Right cardiac atrium (tissue), 5 donors: ENCODE measurements at regions not wholly inside any gene's neighbourhood (a gene's known extent, or its start where the extent isn't known, plus 50 kb on each side); places are given as distances from the start of the nearest gene placed in this dataset.

ENCODE experiments used
- ATAC-seq, 2 donors: fragments of 200-7000 bp; cut with Tn5 transposase; one replicate each; pipeline versions ENCODE4 v1.8.0 to v1.9.1; 2020; ENCODE audit warnings: moderate library complexity in 2 of 2, mild to moderate bottlenecking in 1 of 2
- DNase-seq, 3 donors: peaks; one replicate each; pipeline ENCODE4 v3.0.0-alpha.2; 2020
- H3K27ac ChIP-seq: one replicate; pipeline ENCODE4 v1.5.1; 2013; ENCODE audit warnings: mild to moderate bottlenecking, low read length, control low read depth, moderate library complexity
- H3K27me3 ChIP-seq: one replicate; pipeline ENCODE4 v1.6.1; 2013; ENCODE audit not compliant: control insufficient read depth, insufficient read depth
- H3K4me1 ChIP-seq: one replicate; pipeline ENCODE4 v1.6.1; 2013; ENCODE audit warnings: low read length; ENCODE audit not compliant: control insufficient read depth, insufficient read depth
- H3K4me3 ChIP-seq: one replicate; pipeline ENCODE4 v1.5.1; 2013; ENCODE audit warnings: low read length, control low read depth
- H3K9me3 ChIP-seq: one replicate; pipeline ENCODE4 v1.6.1; 2013; ENCODE audit warnings: low read length; ENCODE audit not compliant: control insufficient read depth
- WGBS: extraction: QIAGEN DNeasy Blood & Tissue Kit; methylation state at CpG from one replicate; pipeline ENCODE4 v1.1.7; 2013; 5-methylcytosine and 5-hydroxymethylcytosine counted together
- intact Hi-C, 4 donors: fragments of 100-400 bp; cut with DNase I; formaldehyde crosslinking; loops; one replicate each; pipeline versions ENCODE4 v1.11.0 to v1.14.0; 2022 to 2023
- donor health status: healthy with polysubstance abuse.
- donor health status: DM: no; HTN: yes; CAD: no.
- donor health status: DM: no; HTN: no; CAD: no.
- donor health status: DM: no; HTN: yes; CAD: no; lungs with severe emphysema.
- donor health status: DM: yes; HTN: yes; CAD: no.

- Histone ChIP-seq H3K9me3 (peaks cover 5% of the 10 kb centered on the region), H3K27ac (no peak overlapping the region), H3K4me1 (no peaks in the 10 kb centered on the region), H3K27me3 (no peaks in the 10 kb centered on the region), H3K4me3 (no peak overlapping the region)
- ATAC-seq (no peak), DNase-seq (no peak)
- WGBS, result 88% methylated on average over 3 of the region's 3 CpGs
- intact Hi-C loops, result no loop called here
These were observed 152.6 kb upstream of the KL start for GRCh38 chr13:32863596-32863995.

- no peaks in the 10 kb centered on the region for H3K4me1 ChIP-seq
- no peaks in the 10 kb centered on the region for H3K27me3 ChIP-seq
- no peak for DNase-seq
- intact Hi-C loops, result no loop called here
- no peak overlapping the region for H3K4me3 ChIP-seq
- no peak for ATAC-seq
- no peak overlapping the region for H3K27ac ChIP-seq
- H3K9me3 ChIP-seq, result no peaks in the 10 kb centered on the region
- WGBS, result 78% methylated on average over 4 of the region's 4 CpGs
These were observed 149.3 kb upstream of the KL start for GRCh38 chr13:32866921-32867320.

GRCh38 chr13:32877491-32877890 lies 138.7 kb upstream of the KL start:
- intact Hi-C loops, result no loop called here
- Histone ChIP-seq H3K27ac (no peak overlapping the region), H3K4me3 (no peak overlapping the region), H3K27me3 (no peaks in the 10 kb centered on the region), H3K4me1 (peaks cover 3% of the 10 kb centered on the region), H3K9me3 (no peaks in the 10 kb centered on the region)
- DNase-seq (no peak), ATAC-seq (no peak)
- 84% methylated on average over 2 of the region's 2 CpGs for WGBS

- ATAC-seq (no peak), DNase-seq (no peak)
- Histone ChIP-seq H3K27me3 (no peaks in the 10 kb centered on the region), H3K9me3 (no peaks in the 10 kb centered on the region), H3K4me1 (peaks cover 3% of the 10 kb centered on the region), H3K4me3 (no peak overlapping the region), H3K27ac (no peak overlapping the region)
- WGBS, result 83% methylated on average over 4 of the region's 4 CpGs
- intact Hi-C loops, result no loop called here
These were observed 138.1 kb upstream of the KL start for GRCh38 chr13:32878163-32878562.

- intact Hi-C loops, result no loop called here
- Histone ChIP-seq H3K27ac (no peak overlapping the region), H3K4me1 (peaks cover 3% of the 10 kb centered on the region), H3K9me3 (no peaks in the 10 kb centered on the region), H3K4me3 (no peak overlapping the region), H3K27me3 (no peaks in the 10 kb centered on the region)
- DNase-seq, result no peak
- ATAC-seq, result no peak
- WGBS, result 91% methylated on average over 3 of the region's 3 CpGs
These were observed 135.6 kb upstream of the KL start for GRCh38 chr13:32880636-32881035.

GRCh38 chr13:32881074-32881776 lies 135.0 kb upstream of the KL start:
- ATAC-seq, result peak in 1 of 2 donors; percentile 46
- Histone ChIP-seq H3K27me3 (no peaks in the 10 kb centered on the region), H3K4me3 (no peak overlapping the region), H3K27ac (no peak overlapping the region), H3K9me3 (no peaks in the 10 kb centered on the region), H3K4me1 (peaks cover 3% of the 10 kb centered on the region)
- DNase-seq, result no peak
- WGBS, result 52% methylated on average over 2 of the region's 2 CpGs
- intact Hi-C loops, result no loop called here

- Histone ChIP-seq H3K27ac (no peak overlapping the region), H3K27me3 (no peaks in the 10 kb centered on the region), H3K4me1 (peaks cover 3% of the 10 kb centered on the region), H3K9me3 (no peaks in the 10 kb centered on the region), H3K4me3 (no peak overlapping the region)
- DNase-seq, result no peak
- no peak for ATAC-seq
- WGBS, result 70% methylated on average over 2 of the region's 2 CpGs
- intact Hi-C loops, result no loop called here
These were observed 134.5 kb upstream of the KL start for GRCh38 chr13:32881777-32882145.

GRCh38 chr13:32882691-32883090 lies 133.5 kb upstream of the KL start:
- Histone ChIP-seq H3K4me3 (no peak overlapping the region), H3K4me1 (peaks cover 3% of the 10 kb centered on the region), H3K9me3 (no peaks in the 10 kb centered on the region), H3K27ac (no peak overlapping the region), H3K27me3 (no peaks in the 10 kb centered on the region)
- no peak for DNase-seq
- no peak for ATAC-seq
- intact Hi-C loops, result no loop called here

GRCh38 chr13:32883474-32883873 lies 132.7 kb upstream of the KL start:
- DNase-seq, result no peak
- H3K27ac ChIP-seq, result no peak overlapping the region
- no peaks in the 10 kb centered on the region for H3K9me3 ChIP-seq
- 7% methylated on average over 2 of the region's 2 CpGs for WGBS
- H3K4me3 ChIP-seq, result no peak overlapping the region
- no peak for ATAC-seq
- no peaks in the 10 kb centered on the region for H3K27me3 ChIP-seq
- intact Hi-C loops, result no loop called here
- H3K4me1 ChIP-seq, result peaks cover 3% of the 10 kb centered on the region

- intact Hi-C loops, result no loop called here
- 93% methylated on average over 3 of the region's 3 CpGs for WGBS
- H3K27ac ChIP-seq, result no peak overlapping the region
- no peak overlapping the region for H3K4me3 ChIP-seq
- ATAC-seq, result no peak
- H3K4me1 ChIP-seq, result no peaks in the 10 kb centered on the region
- H3K9me3 ChIP-seq, result no peaks in the 10 kb centered on the region
- no peak for DNase-seq
- H3K27me3 ChIP-seq, result no peaks in the 10 kb centered on the region
These were observed 128.6 kb upstream of the KL start for GRCh38 chr13:32887617-32888016.

- Histone ChIP-seq H3K9me3 (no peaks in the 10 kb centered on the region), H3K4me3 (no peak overlapping the region), H3K27me3 (no peaks in the 10 kb centered on the region), H3K4me1 (no peaks in the 10 kb centered on the region), H3K27ac (no peak overlapping the region)
- no peak for DNase-seq
- 88% methylated on average over 6 of the region's 6 CpGs for WGBS
- ATAC-seq, result no peak
- intact Hi-C loops, result no loop called here
These were observed 126.1 kb upstream of the KL start for GRCh38 chr13:32889986-32890565.

- intact Hi-C loops, result no loop called here
These were observed 123.0 kb upstream of the KL start for GRCh38 chr13:32893176-32893575.

More at GRCh38 chr13:32893176-32893575, 123.0 kb upstream of the KL start:
- 85% methylated on average over 6 of the region's 6 CpGs for WGBS
- Histone ChIP-seq H3K27me3 (no peaks in the 10 kb centered on the region), H3K27ac (no peak overlapping the region), H3K4me1 (no peaks in the 10 kb centered on the region), H3K4me3 (no peak overlapping the region), H3K9me3 (no peaks in the 10 kb centered on the region)
- ATAC-seq (no peak), DNase-seq (no peak)
